ENCODE measurements at regions not wholly inside any gene's neighbourhood (a gene's known extent, or its start where the extent isn't known, plus 50 kb on each side); places are given as distances from the start of the nearest gene placed in this dataset.

DNA sequence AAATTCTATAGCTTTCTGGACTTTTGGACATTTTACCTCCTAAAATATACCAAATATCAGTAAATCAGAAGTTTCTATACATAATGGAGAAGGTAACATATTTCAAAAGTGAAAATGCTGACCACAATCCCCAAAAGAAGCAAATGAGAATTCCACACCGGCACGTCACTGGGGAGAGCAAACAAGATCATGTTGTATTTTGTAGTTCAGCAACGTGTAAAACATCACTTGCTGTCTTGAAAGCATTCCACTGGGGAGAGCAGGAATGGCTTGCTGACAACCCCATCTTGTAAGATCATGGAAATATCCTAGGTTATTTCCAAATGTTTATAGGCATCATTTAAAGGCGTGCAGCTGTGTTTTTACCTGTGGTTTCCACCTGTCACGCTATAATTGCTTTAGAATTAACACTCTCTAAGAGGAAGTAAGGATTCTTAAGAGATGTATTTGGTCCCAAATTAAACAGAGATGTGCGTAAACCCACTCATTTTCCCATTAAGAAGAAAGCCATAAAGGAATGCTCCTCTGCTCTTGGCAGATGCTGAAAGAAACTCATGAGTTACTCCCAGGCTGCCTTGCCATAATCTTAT lies 397.1 kb upstream of the POT1 start:
- TF ChIP-seq CTCF (IDR thresholded peaks at IDR 0.05) (no peak), POLR2A (IDR thresholded peaks at IDR 0.05) (no peak)

All from testis (tissue), 2 donors.